ENCODE measurements at regions not wholly inside any gene's neighbourhood (a gene's known extent, or its start where the extent isn't known, plus 50 kb on each side); places are given as distances from the start of the nearest gene placed in this dataset.

DNA sequence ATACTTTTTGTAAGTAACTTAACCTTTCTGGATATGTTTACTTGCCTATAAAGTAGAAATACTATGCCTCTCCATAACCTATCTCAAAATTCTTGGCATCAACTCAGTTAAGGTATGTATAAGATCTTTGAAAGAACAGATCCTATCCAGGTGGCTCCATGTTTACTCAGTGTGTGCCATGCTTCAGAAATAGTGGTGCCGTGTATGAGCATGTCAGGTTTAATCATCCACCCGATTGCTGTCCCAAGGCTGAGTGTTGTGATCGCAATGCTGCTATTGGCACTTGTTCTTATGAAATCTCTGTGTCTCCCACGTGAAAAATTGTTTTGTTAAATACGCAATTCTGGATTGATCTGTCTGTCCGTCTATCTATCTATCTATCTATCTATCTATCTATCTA is 85.9 kb upstream of the SNX19 start:
- Histone ChIP-seq H3K4me1 (no peaks in the 10 kb centered on the region), H3K36me3 (no peaks in the 10 kb centered on the region), H3K27ac (no peak overlapping the region), H3K27me3 (no peaks in the 10 kb centered on the region), H3K9me3 (no peaks in the 10 kb centered on the region), H3K4me3 (no peak overlapping the region)
- no peak for TF ChIP-seq POLR2A (IDR thresholded peaks at IDR 0.05)
- TF ChIP-seq EP300 (IDR thresholded peaks at IDR 0.05): no peak
- TF ChIP-seq POLR2AphosphoS5 (IDR thresholded peaks at IDR 0.05): no peak
- TF ChIP-seq, protein P1, sequence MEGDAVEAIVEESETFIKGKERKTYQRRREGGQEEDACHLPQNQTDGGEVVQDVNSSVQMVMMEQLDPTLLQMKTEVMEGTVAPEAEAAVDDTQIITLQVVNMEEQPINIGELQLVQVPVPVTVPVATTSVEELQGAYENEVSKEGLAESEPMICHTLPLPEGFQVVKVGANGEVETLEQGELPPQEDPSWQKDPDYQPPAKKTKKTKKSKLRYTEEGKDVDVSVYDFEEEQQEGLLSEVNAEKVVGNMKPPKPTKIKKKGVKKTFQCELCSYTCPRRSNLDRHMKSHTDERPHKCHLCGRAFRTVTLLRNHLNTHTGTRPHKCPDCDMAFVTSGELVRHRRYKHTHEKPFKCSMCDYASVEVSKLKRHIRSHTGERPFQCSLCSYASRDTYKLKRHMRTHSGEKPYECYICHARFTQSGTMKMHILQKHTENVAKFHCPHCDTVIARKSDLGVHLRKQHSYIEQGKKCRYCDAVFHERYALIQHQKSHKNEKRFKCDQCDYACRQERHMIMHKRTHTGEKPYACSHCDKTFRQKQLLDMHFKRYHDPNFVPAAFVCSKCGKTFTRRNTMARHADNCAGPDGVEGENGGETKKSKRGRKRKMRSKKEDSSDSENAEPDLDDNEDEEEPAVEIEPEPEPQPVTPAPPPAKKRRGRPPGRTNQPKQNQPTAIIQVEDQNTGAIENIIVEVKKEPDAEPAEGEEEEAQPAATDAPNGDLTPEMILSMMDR (IDR thresholded peaks at IDR 0.05): no peak
- 77 to 85% (median 83%) methylated on average over 6 of the region's 6 CpGs for WGBS, 5 donors
- DNase-seq: no peak
- intact Hi-C loops (cut with DNase I; ENCODE audit: low total_unique reads): no loop called here

DNA sequence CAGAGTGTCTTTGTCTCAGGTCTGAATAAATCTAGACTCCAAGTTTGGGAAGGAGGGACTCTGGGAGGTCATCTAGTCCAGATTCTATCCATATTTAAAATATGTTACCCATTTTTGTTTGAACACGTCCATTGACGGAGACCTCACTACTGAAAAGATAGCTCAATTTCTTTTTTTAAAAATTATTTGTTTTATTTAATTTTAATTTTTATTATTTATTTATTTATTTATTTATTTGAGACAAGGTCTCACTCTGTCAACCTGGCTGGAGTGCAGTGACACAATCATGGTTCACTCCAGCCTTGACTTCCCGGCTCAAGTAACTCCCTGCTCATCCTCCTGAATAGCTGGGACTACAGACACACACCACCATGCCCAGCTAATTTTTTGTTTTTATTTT is 89.5 kb upstream of the SNX19 start:
- Histone ChIP-seq H3K27ac (no peak overlapping the region), H3K27me3 (no peaks in the 10 kb centered on the region), H3K4me3 (no peak overlapping the region), H3K4me1 (no peaks in the 10 kb centered on the region), H3K36me3 (no peaks in the 10 kb centered on the region), H3K9me3 (peaks cover 0 to 10% (median 0%) of the 10 kb centered on the region in 4 donors)
- no peak for DNase-seq
- WGBS, 5 donors: 92 to 98% (median 94%) methylated on average over 3 of the region's 3 CpGs
- intact Hi-C loops (cut with DNase I; ENCODE audit: low total_unique reads): no loop called here
- TF ChIP-seq POLR2A (IDR thresholded peaks at IDR 0.05) (no peak), EP300 (IDR thresholded peaks at IDR 0.05) (no peak), POLR2AphosphoS5 (IDR thresholded peaks at IDR 0.05) (no peak)
- TF ChIP-seq, protein P1 (IDR thresholded peaks at IDR 0.05): no peak

DNA sequence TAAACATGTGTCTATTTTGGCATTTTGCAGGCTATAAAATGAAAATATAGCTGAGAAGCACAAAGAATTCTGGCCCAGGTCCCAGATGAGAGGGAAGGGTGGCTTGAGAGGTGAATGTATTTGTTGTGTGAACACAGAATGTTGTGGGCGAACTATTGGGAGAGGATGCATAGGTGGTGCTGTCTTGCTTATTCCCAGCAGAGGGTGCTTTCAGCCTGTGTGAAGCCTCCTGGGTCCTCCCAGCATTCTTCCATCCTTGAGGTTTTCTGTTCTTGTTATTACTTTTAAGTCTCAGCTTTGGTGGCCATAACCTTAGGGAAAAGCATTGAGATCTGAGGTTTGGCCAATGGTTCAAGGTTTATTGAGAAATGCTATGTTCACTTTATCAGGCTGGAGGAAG is 108.7 kb upstream of the SNX19 start:
- TF ChIP-seq, protein P1 (IDR thresholded peaks at IDR 0.05): no peak
- TF ChIP-seq POLR2AphosphoS5 (IDR thresholded peaks at IDR 0.05): no peak
- TF ChIP-seq POLR2A (IDR thresholded peaks at IDR 0.05): no peak
- no peak for TF ChIP-seq EP300 (IDR thresholded peaks at IDR 0.05)
- no peaks in the 10 kb centered on the region for H3K4me1 ChIP-seq
- intact Hi-C loops (cut with DNase I; ENCODE audit: low total_unique reads): no loop called here
- no peak overlapping the region for H3K27ac ChIP-seq
- H3K27me3 ChIP-seq: no peaks in the 10 kb centered on the region
- no peak overlapping the region for H3K4me3 ChIP-seq
- H3K36me3 ChIP-seq: no peaks in the 10 kb centered on the region
- peak in 1 of 2 donors; percentile 10 for DNase-seq
- WGBS, 5 donors: 50 to 64% (median 62%) methylated on average over 1 of the region's 1 CpG
- no peaks in the 10 kb centered on the region for H3K9me3 ChIP-seq

DNA sequence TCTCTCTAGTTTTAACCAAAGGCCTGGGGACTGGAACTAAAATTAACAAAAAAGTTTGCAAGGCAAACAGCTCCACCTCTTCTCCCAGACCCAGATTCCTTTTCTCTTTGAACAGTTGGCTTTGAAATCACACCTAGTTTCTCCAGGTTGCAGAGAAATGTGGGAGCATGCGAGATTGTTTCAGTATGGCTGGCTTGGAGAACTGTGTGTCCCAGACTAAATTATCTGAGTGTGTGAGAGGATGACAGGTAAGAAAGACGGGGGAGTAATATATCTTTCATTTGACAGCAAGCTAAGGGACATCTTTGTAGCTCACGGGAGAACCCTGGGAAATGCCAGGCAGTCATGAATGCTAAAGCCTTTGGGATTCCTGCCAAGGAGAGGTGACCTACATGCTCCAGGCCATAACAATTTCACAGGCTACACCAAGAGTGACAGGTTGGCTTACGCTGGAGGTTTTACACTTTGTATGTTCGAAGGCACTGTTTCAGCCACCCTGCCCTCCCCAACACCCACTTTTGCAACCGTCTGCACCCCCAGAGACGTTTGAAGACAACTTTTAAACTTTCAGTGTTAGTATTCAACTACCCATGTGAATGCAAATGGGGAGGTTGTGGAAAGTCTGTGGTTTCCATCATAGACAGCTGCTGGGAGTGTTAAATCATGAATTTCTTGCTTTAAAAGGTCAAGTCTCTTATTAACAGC is 109.3 kb upstream of the SNX19 start:
- H3K4me1 ChIP-seq: no peaks in the 10 kb centered on the region
- 36 to 50% (median 46%) methylated on average over 7 of the region's 7 CpGs for whole genome bisulfite sequencing, 5 donors
- no peaks in the 10 kb centered on the region for H3K36me3 ChIP-seq
- no peaks in the 10 kb centered on the region for H3K27me3 ChIP-seq
- no peak overlapping the region for H3K27ac ChIP-seq
- TF ChIP-seq POLR2A (IDR thresholded peaks at IDR 0.05): no peak
- no peak for TF ChIP-seq EP300 (IDR thresholded peaks at IDR 0.05)
- TF ChIP-seq, protein P1 (IDR thresholded peaks at IDR 0.05): no peak
- no peak for TF ChIP-seq POLR2AphosphoS5 (IDR thresholded peaks at IDR 0.05)
- no peaks in the 10 kb centered on the region for H3K9me3 ChIP-seq
- no peak for DNase-seq
- H3K4me3 ChIP-seq: no peak overlapping the region
- intact Hi-C loops (cut with DNase I; ENCODE audit: low total_unique reads): no loop called here

Data from stomach (tissue), 8 donors.